GM12878 (cell line): ENCODE measurements at regions not wholly inside any gene's neighbourhood (a gene's known extent, or its start where the extent isn't known, plus 50 kb on each side); places are given as distances from the start of the nearest gene placed in this dataset.

Source experiments
- ATAC-seq: fragments of 200-7000 bp; cut with Tn5 transposase; 3 replicates; pipeline ENCODE4 v1.9.1; 2020; ENCODE audit warnings: mild to moderate bottlenecking, moderate library complexity
- BruUV-seq: library from RNA; stranded (reverse); fragments of 400-500 nt; replicated peaks from 2 replicates; lab custom pipeline; 2021; lab: Mats Ljungman, UMichigan
- CTCF ChIA-PET: fragments of 300-600 bp; sonication (Branson Sonifier 250); formaldehyde crosslinking; extraction: SDS; loops from one replicate; lab custom pipeline; 2021; ENCODE audit warnings: inconsistent platforms; lab: Yijun Ruan, JAX
- POLR2A ChIA-PET: fragments of 350-600 bp; formaldehyde crosslinking; extraction: SDS; loops from one replicate; lab custom pipeline; 2021; ENCODE audit warnings: inconsistent platforms; lab: Charles Lee
- RAD21 ChIA-PET: fragments of 300-600 bp; sonication (Branson Sonifier 250); formaldehyde crosslinking; loops from one replicate; lab custom pipeline; 2023; ENCODE audit warnings: antibody characterized with exemption; ENCODE audit not compliant: unreplicated experiment; lab: Charles Lee
- SMC1A ChIA-PET: fragments of 300-600 bp; sonication (Branson Sonifier 250); formaldehyde crosslinking; loops from one replicate; lab custom pipeline; 2023; ENCODE audit not compliant: unreplicated experiment, uncharacterized antibody; lab: Charles Lee
- DNase-seq: peaks from one replicate; pipeline ENCODE4 v3.0.0-alpha.2; 2011; ENCODE audit warnings: low read depth, low spot score
- FAIRE-seq: peaks from 3 replicates; lab custom pipeline; 2011; peaks lifted over from hg19 to GRCh38; lab: Jason Lieb, UNC
- H2AFZ ChIP-seq: 2 replicates; pipeline ENCODE4 v1.6.0; 2011; ENCODE audit warnings: low read depth, low read length, control low read depth; ENCODE audit not compliant: control insufficient read depth
- H3K27ac ChIP-seq: 2 replicates; pipeline ENCODE4 v1.5.1; 2011; ENCODE audit warnings: control low read depth; ENCODE audit not compliant: control insufficient read depth, insufficient read depth
- H3K27me3 ChIP-seq, 2 experiments: replicated peaks in 1 of 2; 2 replicates each; pipeline versions ENCODE4 v1.6.0 to v1.6.1; 2011; ENCODE audit warnings: low read length in 1 of 2; ENCODE audit not compliant: control insufficient read depth in 2 of 2, insufficient read depth in 2 of 2
- H3K36me3 ChIP-seq, 2 experiments: 2 replicates each; pipeline ENCODE4 v1.5.1; 2011; ENCODE audit warnings: low read length in 1 of 2; ENCODE audit not compliant: control insufficient read depth in 2 of 2, insufficient read depth in 2 of 2
- H3K4me1 ChIP-seq: 2 replicates; pipeline ENCODE4 v1.6.1; 2011; ENCODE audit warnings: mild to moderate bottlenecking, low read length, moderate library complexity, mixed read lengths; ENCODE audit not compliant: control insufficient read depth, insufficient read depth
- H3K4me2 ChIP-seq: 2 replicates; pipeline ENCODE4 v1.6.0; 2011; ENCODE audit warnings: control low read depth; ENCODE audit not compliant: control insufficient read depth, insufficient read depth
- H3K4me3 ChIP-seq: fragments of 200-600 bp; sonication (generic); 2 replicates; pipeline ENCODE4 v1.5.1; 2016
- H3K79me2 ChIP-seq: 2 replicates; pipeline ENCODE4 v1.6.0; 2011; ENCODE audit warnings: low read length; ENCODE audit not compliant: control insufficient read depth, insufficient read depth
- H3K9ac ChIP-seq: 2 replicates; pipeline ENCODE4 v1.8.0; 2011; ENCODE audit warnings: low read length, control low read depth, mixed read lengths; ENCODE audit not compliant: control insufficient read depth, insufficient read depth
- H3K9me3 ChIP-seq: replicated peaks from 3 replicates; pipeline ENCODE4 v1.5.1; 2011; ENCODE audit warnings: mild to moderate bottlenecking, low read length; ENCODE audit not compliant: control insufficient read depth, insufficient read depth
- H4K20me1 ChIP-seq: 2 replicates; pipeline ENCODE4 v1.6.0; 2011; ENCODE audit not compliant: control insufficient read depth, insufficient read depth
- BHLHE40 ChIP-seq, 2 experiments: fragments of 450-650 bp in 1 of 2; IDR thresholded peaks; 2 replicates each; pipeline ENCODE4 v1.6.1; 2011 to 2017; ENCODE audit warnings: low read depth in 2 of 2, borderline replicate concordance in 1 of 2, improper control_type of control experiment in 1 of 2, low read length in 1 of 2, mild to moderate bottlenecking in 1 of 2
- BRCA1 ChIP-seq: IDR thresholded peaks from 2 replicates; pipeline ENCODE4 v1.6.1; 2011; ENCODE audit warnings: low read depth, low read length, improper control_type of control experiment
- E2F4 ChIP-seq: IDR thresholded peaks from 2 replicates; pipeline ENCODE4 v1.6.1; 2012; ENCODE audit warnings: low read depth, low read length, improper control_type of control experiment
- EGR1 ChIP-seq, 2 experiments: IDR thresholded peaks; 1 replicate in 1 of 2; 2 replicates in 1 of 2; pipeline ENCODE4 v1.6.1; 2011 to 2012; ENCODE audit warnings: low read depth in 2 of 2, low read length in 2 of 2, borderline replicate concordance in 1 of 2, mild to moderate bottlenecking in 1 of 2, moderate library complexity in 1 of 2
- ESRRA ChIP-seq: IDR thresholded peaks from 2 replicates; pipeline ENCODE4 v1.6.1; 2012; ENCODE audit warnings: mild to moderate bottlenecking, low read length, improper control_type of control experiment
- FOXK2 ChIP-seq: fragments of 450-650 bp; IDR thresholded peaks from 2 replicates; pipeline ENCODE4 v1.6.1; 2017; ENCODE audit warnings: mild to moderate bottlenecking, moderate library complexity
- IKZF1 ChIP-seq: fragments of 450-650 bp; conservative IDR thresholded peaks from 2 replicates; pipeline ENCODE4 v1.6.1; 2017; ENCODE audit warnings: antibody characterized with exemption, mild to moderate bottlenecking
- JUND ChIP-seq: IDR thresholded peaks from 2 replicates; pipeline ENCODE4 v1.6.1; 2012; ENCODE audit warnings: low read depth, mild to moderate bottlenecking, low read length, improper control_type of control experiment, moderate library complexity
- RAD51 ChIP-seq: fragments of 450-650 bp; IDR thresholded peaks from 2 replicates; pipeline ENCODE4 v1.6.1; 2016; ENCODE audit warnings: moderate library complexity, mild to moderate bottlenecking, inconsistent platforms
- RB1 ChIP-seq: fragments of 450-650 bp; formaldehyde crosslinking; IDR thresholded peaks from 2 replicates; pipeline ENCODE4 v1.6.1; 2017; ENCODE audit warnings: mild to moderate bottlenecking, borderline replicate concordance
- SIN3A ChIP-seq: IDR thresholded peaks from 2 replicates; pipeline ENCODE4 v1.6.1; 2012; ENCODE audit warnings: low read depth, low read length, improper control_type of control experiment
- SUZ12 ChIP-seq: fragments of 200-600 bp; sonication (generic); IDR thresholded peaks from one replicate; pipeline ENCODE4 v1.6.1; 2018; ENCODE audit warnings: antibody characterized with exemption, mild to moderate bottlenecking; ENCODE audit not compliant: unreplicated experiment
- TCF7 ChIP-seq: IDR thresholded peaks from 2 replicates; pipeline ENCODE4 v1.6.1; 2014; ENCODE audit warnings: antibody characterized with exemption, borderline replicate concordance
- ZNF687 ChIP-seq: fragments of 450-650 bp; IDR thresholded peaks from 2 replicates; pipeline ENCODE4 v1.6.1; 2017; ENCODE audit warnings: mild to moderate bottlenecking, moderate library complexity
- WGBS: methylation state at CpG from one replicate; pipeline ENCODE4 v1.1.6; 2016; ENCODE audit warnings: low lambda C conversion rate; ENCODE audit not compliant: insufficient replicate concordance, insufficient coverage; ENCODE audit errors: missing lambda C conversion rate; 5-methylcytosine and 5-hydroxymethylcytosine counted together
- in situ Hi-C: fragments of 300-500 bp; cut with MboI; formaldehyde crosslinking; loops from 9 replicates; pipeline ENCODE4 v1.14.3; 2018; ENCODE audit warnings: mixed read lengths
- intact Hi-C: fragments of 100-400 bp; cut with micrococcal nuclease; formaldehyde crosslinking; loops from one replicate; pipeline ENCODE4 v1.14.2; 2022; ENCODE audit not compliant: unreplicated experiment

DNA sequence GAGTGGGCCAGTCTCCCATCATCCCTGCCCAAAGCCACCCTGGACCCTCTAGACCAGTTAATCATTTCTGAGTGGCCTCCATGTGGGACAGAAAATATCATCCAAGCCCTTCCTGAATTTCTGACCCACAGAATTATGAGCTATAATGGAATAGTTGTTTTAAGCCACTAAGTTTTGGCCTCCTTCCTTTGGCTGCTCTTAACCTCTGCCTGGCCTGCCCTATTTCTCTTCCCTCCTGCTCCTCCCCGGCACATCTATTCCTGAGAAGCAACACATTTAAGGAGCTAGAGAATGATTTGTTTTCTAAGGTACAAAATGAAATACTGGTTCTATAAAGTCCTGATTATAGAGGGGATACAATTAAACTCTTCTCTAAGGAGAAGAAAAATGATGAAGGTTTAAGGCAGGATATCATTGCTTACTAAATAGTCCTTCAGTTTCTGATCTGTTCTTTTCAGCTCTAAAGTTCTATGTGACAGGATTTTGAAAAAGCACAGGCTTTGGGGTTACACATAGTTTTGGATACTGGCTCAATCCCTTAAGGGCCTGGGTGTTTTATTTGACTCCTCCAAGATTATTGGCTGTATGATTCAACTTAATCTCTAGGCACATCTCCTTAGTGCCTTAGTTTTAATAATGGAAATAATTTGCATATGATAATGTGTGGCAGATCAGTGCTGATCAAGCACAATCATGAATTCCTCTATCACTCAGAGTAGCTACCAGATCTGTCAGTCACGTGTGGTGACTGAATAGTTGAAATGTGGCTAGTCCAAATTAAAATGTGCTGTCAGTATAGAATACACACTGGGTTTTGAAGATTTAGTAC lies 240.3 kb downstream of the VAPA start:
- Histone ChIP-seq H3K4me2 (no peak overlapping the region), H3K27me3 (peaks cover 0 to 3% of the 10 kb centered on the region in 2 experiments; a peak in 2 of 4 replicates), H3K4me3 (no peak overlapping the region), H2AFZ (no peak overlapping the region), H3K79me2 (no peaks in the 10 kb centered on the region), H3K9me3 (no peaks in the 10 kb centered on the region), H3K4me1 (no peaks in the 10 kb centered on the region), H4K20me1 (no peaks in the 10 kb centered on the region), H3K27ac (no peak overlapping the region), H3K36me3 (no peaks in the 10 kb centered on the region), H3K9ac (no peak overlapping the region)
- TF ChIP-seq BHLHE40 (IDR thresholded peaks at IDR 0.05; ENCODE audit: borderline replicate concordance in 1 of 2, low read depth in 2 of 2, low read length in 1 of 2) (no peak), TCF7 (no peak), BRCA1 (no peak), RB1 (no peak), SIN3A (no peak), IKZF1 (no peak), ZNF687 (no peak), EGR1 (IDR thresholded peaks at IDR 0.05; ENCODE audit: borderline replicate concordance in 1 of 2, low read depth in 2 of 2, low read length in 2 of 2) (no peak), FOXK2 (no peak), SUZ12 (no peak), RAD51 (no peak), ESRRA (no peak), JUND (no peak), E2F4 (no peak)
- WGBS: 69% methylated on average over 2 of the region's 2 CpGs
- in situ Hi-C loops: no loop called here
- ChIA-PET CTCF (no interaction called here), SMC1A (no interaction called here), POLR2A (no interaction called here), RAD21 (no interaction called here)
- ATAC-seq: no peak
- no peak for DNase-seq
- BruUV-seq: no TSS peak
- no peak for FAIRE-seq
- intact Hi-C loops: no loop called here
